Lower leg skin (tissue), 3 donors: ENCODE measurements at regions not wholly inside any gene's neighbourhood (a gene's known extent, or its start where the extent isn't known, plus 50 kb on each side); places are given as distances from the start of the nearest gene placed in this dataset.

ENCODE experiments used
- CTCF ChIP-seq, 3 donors: fragments of 450-650 bp; IDR thresholded peaks; one replicate each; pipeline ENCODE4 v1.5.1; 2016; ENCODE audit warnings: antibody characterized with exemption in 3 of 3, mild to moderate bottlenecking in 3 of 3, moderate library complexity in 2 of 3
- POLR2A ChIP-seq, 2 donors: fragments of 450-650 bp; IDR thresholded peaks; one replicate each; pipeline ENCODE4 v1.6.1; 2016 to 2017; ENCODE audit warnings: antibody characterized with exemption in 2 of 2, mild to moderate bottlenecking in 1 of 2, moderate library complexity in 1 of 2

- TF ChIP-seq CTCF (IDR thresholded peaks at IDR 0.05) (no peak), POLR2A (IDR thresholded peaks at IDR 0.05) (no peak)
Observed at GRCh38 chr22:49380095-49380827, 447.4 kb downstream of the BRD1 start.
